ENCODE measurements at regions not wholly inside any gene's neighbourhood (a gene's known extent, or its start where the extent isn't known, plus 50 kb on each side); places are given as distances from the start of the nearest gene placed in this dataset.

DNA sequence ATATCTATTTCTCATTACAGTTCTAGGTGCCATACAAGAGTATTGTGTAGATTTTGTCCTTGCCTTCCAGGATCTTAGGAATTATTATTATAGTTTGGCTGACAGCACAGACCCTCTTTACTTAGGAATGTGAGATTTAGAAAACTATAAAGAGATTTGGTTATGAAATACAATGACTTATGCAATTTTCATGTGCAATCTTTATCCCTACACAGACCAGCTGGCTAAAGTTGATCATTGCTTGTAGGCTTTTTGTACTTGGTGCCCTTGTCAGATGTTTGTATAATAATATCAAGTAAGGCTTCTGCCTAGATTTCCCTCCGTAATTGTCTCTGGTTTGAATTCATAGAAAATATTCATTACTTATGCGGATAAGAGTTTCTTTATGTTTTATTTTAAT is 174.5 kb upstream of the GAP43 start:
- Histone ChIP-seq H3K36me3 (ENCODE audit: control insufficient read depth, insufficient read depth, low read length) (no peaks in the 10 kb centered on the region), H3K9me3 (ENCODE audit: control insufficient read depth, low read length) (no peaks in the 10 kb centered on the region), H3K27ac (ENCODE audit: low read depth, low read length, severe bottlenecking) (no peak overlapping the region), H3K4me3 (ENCODE audit: extremely low read depth, insufficient read depth, low read length, poor library complexity, severe bottlenecking) (no peak overlapping the region), H3K4me1 (ENCODE audit: control insufficient read depth, insufficient read depth, low read length, poor library complexity, severe bottlenecking) (no peaks in the 10 kb centered on the region)
- WGBS, 2 experiments (ENCODE audit: insufficient coverage in 2 of 2): 60% methylated on average over 1 of the region's 2 CpGs; no CpG with 5 or more reads in 1 of the 2 experiments

DNA sequence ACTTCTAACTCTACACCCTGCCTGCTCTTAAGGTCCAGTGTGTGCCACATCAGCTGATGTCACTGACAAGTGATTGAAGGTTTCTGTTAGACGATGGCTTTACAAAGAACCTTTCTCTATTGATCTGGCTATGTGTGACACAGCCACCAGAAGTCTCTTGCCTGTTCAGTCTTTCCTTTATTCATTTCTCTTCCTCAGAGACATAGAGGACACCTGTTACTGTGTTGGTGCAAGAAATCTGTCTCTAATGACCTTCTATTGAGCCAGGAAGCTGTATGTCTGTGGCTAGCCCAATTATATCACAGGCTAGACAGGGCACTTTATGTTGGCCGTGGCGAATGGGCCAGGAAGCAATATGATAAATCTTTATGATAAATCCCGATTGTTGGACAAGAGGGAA is 173.3 kb upstream of the GAP43 start:
- 80% methylated on average over 1 of the region's 4 CpGs; no CpG with 5 or more reads in 1 of the 2 experiments for WGBS, 2 experiments (ENCODE audit: insufficient coverage in 2 of 2)
- no peaks in the 10 kb centered on the region for H3K9me3 ChIP-seq (ENCODE audit: control insufficient read depth, low read length)
- no peaks in the 10 kb centered on the region for H3K4me1 ChIP-seq (ENCODE audit: control insufficient read depth, insufficient read depth, low read length, poor library complexity, severe bottlenecking)
- no peak overlapping the region for H3K4me3 ChIP-seq (ENCODE audit: extremely low read depth, insufficient read depth, low read length, poor library complexity, severe bottlenecking)
- H3K27ac ChIP-seq (ENCODE audit: low read depth, low read length, severe bottlenecking): no peak overlapping the region
- no peaks in the 10 kb centered on the region for H3K36me3 ChIP-seq (ENCODE audit: control insufficient read depth, insufficient read depth, low read length)

DNA sequence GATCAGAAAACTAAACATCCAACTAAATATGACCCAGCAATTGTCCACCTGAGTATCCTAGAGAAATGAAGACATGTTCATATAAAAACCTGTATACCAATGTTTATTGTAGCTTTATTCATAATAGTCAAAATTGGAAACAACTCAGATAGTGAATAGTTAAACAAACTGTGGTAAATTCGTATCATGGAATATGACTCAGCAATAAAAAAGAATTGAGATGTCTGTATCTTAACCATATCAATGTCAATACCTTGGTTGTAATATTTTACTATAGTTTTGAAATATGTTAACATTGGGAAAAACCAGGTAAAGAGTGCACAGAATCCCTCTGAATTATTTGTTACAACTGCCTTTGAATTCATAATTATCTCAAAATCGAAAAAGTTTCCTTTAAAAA is 159.3 kb upstream of the GAP43 start:
- no peak overlapping the region for H3K27ac ChIP-seq (ENCODE audit: low read depth, low read length, severe bottlenecking)
- H3K9me3 ChIP-seq (ENCODE audit: control insufficient read depth, low read length): peaks cover 6% of the 10 kb centered on the region
- H3K36me3 ChIP-seq (ENCODE audit: control insufficient read depth, insufficient read depth, low read length): no peaks in the 10 kb centered on the region
- no peak overlapping the region for H3K4me3 ChIP-seq (ENCODE audit: extremely low read depth, insufficient read depth, low read length, poor library complexity, severe bottlenecking)
- H3K4me1 ChIP-seq (ENCODE audit: control insufficient read depth, insufficient read depth, low read length, poor library complexity, severe bottlenecking): no peaks in the 10 kb centered on the region
- no CpG with 5 or more reads among the region's 2 CpGs for WGBS, 2 experiments (ENCODE audit: insufficient coverage in 2 of 2)

DNA sequence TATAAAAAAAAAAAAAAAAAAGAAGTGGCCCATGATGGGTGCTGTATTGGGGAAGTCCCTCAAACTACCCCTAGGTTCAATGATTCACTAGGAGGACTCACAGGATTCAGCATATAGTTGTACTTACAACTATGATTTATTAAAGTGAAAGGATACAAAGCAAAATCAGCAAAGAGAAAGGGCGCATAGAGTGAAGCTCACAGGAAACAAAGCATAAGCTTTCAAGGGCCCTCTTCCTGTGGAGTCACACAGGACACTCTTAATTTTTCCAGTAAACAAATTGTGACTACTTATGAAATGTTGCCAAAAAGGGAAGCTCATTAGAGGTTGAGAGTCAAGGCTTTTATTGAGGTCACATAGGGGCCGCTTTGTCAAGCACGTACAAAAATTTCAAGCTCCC is 153.7 kb upstream of the GAP43 start:
- no peaks in the 10 kb centered on the region for H3K9me3 ChIP-seq (ENCODE audit: control insufficient read depth, low read length)
- H3K27ac ChIP-seq (ENCODE audit: low read depth, low read length, severe bottlenecking): no peak overlapping the region
- H3K36me3 ChIP-seq (ENCODE audit: control insufficient read depth, insufficient read depth, low read length): no peaks in the 10 kb centered on the region
- WGBS, 2 experiments (ENCODE audit: insufficient coverage in 2 of 2): no CpG with 5 or more reads among the region's 3 CpGs
- no peaks in the 10 kb centered on the region for H3K4me1 ChIP-seq (ENCODE audit: control insufficient read depth, insufficient read depth, low read length, poor library complexity, severe bottlenecking)
- H3K4me3 ChIP-seq (ENCODE audit: extremely low read depth, insufficient read depth, low read length, poor library complexity, severe bottlenecking): no peak overlapping the region

DNA sequence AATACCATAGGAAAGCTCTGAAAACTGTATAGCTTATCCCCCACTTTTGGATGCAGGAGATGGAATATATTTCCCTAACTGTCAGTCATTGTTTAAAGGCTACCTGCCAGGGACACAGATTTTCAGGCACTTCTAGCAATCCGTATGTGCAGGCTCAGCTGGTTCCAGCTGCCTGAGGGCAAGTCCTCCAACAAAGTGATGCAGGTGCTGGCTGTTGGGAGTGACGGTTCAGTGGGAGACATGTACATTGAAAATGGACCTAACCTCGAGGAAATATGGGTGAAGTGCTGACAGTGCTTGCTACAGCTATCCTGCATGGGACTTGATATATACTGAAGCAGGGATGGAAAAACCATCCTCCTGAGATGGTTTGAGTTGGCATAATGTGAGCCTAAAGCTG is 153.1 kb upstream of the GAP43 start:
- 84 to 87% methylated on average over 3 of the region's 3 CpGs for WGBS, 2 experiments (ENCODE audit: insufficient coverage in 2 of 2)
- H3K4me1 ChIP-seq (ENCODE audit: control insufficient read depth, insufficient read depth, low read length, poor library complexity, severe bottlenecking): no peaks in the 10 kb centered on the region
- no peak overlapping the region for H3K4me3 ChIP-seq (ENCODE audit: extremely low read depth, insufficient read depth, low read length, poor library complexity, severe bottlenecking)
- no peaks in the 10 kb centered on the region for H3K9me3 ChIP-seq (ENCODE audit: control insufficient read depth, low read length)
- H3K27ac ChIP-seq (ENCODE audit: low read depth, low read length, severe bottlenecking): no peak overlapping the region
- no peaks in the 10 kb centered on the region for H3K36me3 ChIP-seq (ENCODE audit: control insufficient read depth, insufficient read depth, low read length)

DNA sequence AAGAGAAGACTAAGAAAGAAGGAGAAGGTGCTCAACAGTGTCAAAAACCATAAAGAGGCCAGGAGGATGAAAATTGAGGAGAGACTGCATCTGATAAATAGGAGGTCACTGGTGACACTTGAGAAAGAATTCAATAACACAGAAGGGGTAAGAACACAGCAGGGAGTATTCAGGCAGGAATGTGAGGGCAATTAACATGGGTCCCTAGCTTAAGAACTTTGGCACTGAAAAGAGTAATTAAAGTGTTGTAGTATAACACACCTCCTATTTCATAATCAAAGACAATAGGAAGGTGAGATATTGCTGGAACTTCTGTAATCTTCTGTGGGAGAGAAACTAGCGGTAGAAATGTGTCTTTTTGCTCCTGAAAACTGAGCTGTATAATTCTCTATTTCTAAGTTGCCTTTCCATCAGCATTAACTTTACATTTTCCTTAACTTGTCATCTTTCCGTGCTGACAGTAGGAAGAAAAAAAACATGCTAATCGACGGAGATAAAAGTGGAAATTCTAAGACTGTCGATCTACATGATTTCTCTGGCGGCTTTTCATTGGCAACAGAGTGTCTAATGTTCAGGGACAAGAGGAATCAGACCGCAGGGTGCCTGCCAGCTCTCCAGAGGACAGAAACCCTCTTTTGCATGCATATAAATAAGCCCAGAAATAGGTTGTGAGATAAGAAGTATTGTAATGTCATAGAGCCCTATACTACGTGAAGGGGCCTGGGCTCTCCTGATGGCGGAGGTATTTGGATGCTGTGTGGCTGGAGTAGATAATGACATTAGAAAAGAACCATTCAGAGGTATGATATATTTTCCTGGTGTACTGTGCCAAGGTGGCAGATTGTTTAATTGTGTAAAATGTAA is 147.9 kb upstream of the GAP43 start:
- H3K36me3 ChIP-seq (ENCODE audit: control insufficient read depth, insufficient read depth, low read length): no peaks in the 10 kb centered on the region
- no peak overlapping the region for H3K27ac ChIP-seq (ENCODE audit: low read depth, low read length, severe bottlenecking)
- H3K9me3 ChIP-seq (ENCODE audit: control insufficient read depth, low read length): no peaks in the 10 kb centered on the region
- H3K4me1 ChIP-seq (ENCODE audit: control insufficient read depth, insufficient read depth, low read length, poor library complexity, severe bottlenecking): no peaks in the 10 kb centered on the region
- 42 to 61% methylated on average over 6 to 7 of the region's 9 CpGs for WGBS, 2 experiments (ENCODE audit: insufficient coverage in 2 of 2)
- no peak overlapping the region for H3K4me3 ChIP-seq (ENCODE audit: extremely low read depth, insufficient read depth, low read length, poor library complexity, severe bottlenecking)

DNA sequence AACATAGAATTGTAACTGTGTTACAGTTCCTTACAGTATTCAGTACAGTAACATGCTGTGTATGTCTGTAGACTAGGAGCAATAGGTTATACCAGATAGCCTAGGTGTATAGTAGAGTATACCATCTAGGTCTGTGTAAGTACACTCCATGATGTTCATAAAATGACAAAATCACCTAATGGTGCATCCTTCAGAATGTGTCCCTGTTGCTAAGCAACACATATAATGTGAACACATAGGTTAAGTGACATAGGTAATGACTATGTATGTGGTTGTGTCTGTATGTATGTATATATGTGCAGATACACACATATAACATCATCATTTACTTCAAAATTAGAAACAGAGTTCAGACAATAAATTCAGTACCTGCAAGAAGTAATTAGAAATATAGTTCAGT is 146.8 kb upstream of the GAP43 start:
- Histone ChIP-seq H3K27ac (ENCODE audit: low read depth, low read length, severe bottlenecking) (no peak overlapping the region), H3K9me3 (ENCODE audit: control insufficient read depth, low read length) (no peaks in the 10 kb centered on the region), H3K4me1 (ENCODE audit: control insufficient read depth, insufficient read depth, low read length, poor library complexity, severe bottlenecking) (no peaks in the 10 kb centered on the region), H3K36me3 (ENCODE audit: control insufficient read depth, insufficient read depth, low read length) (no peaks in the 10 kb centered on the region), H3K4me3 (ENCODE audit: extremely low read depth, insufficient read depth, low read length, poor library complexity, severe bottlenecking) (no peak overlapping the region)

DNA sequence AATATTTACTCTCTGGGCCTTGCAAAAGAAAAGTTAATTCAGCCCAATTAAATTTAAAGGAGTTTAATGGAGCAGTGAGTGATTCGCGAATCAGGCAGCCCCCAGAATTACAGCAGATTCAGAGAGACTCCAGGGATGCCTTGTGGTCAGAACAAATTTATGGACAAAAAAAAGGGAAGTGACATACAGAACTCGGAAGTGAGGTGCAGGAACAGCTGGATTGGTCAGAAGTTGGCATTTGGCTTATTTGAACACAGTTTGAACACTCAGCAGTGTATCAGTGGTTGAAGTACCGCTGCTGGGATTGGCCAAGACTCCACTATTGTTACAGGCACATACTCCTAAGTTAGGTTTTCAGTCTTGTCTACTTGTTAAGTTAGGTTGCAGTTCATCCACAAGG is 145.0 kb upstream of the GAP43 start:
- H3K36me3 ChIP-seq (ENCODE audit: control insufficient read depth, insufficient read depth, low read length): no peaks in the 10 kb centered on the region
- 94 to 98% methylated on average over 3 to 4 of the region's 4 CpGs for WGBS, 2 experiments (ENCODE audit: insufficient coverage in 2 of 2)

DNA sequence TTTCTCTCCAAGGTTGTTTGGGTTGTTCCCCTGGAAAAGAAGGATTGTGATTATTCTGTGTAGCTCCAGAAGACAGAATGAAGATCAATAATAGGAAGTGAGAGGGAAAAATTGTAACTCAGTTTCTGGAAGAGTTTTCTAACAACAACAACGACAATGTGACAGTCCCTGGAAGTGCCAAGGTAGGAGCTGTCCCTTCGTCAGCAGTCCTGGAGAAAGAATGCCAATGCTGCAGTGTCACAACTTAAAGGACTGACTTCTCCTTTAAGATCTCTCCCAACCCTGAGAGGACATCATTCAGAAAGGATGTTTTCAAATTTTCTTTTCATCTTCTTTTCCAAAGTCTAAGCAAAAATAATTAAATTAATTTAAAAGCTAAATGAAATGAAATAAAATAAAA is 136.4 kb upstream of the GAP43 start:
- Histone ChIP-seq H3K4me3 (ENCODE audit: extremely low read depth, insufficient read depth, low read length, poor library complexity, severe bottlenecking) (no peak overlapping the region), H3K27ac (ENCODE audit: low read depth, low read length, severe bottlenecking) (no peak overlapping the region), H3K4me1 (ENCODE audit: control insufficient read depth, insufficient read depth, low read length, poor library complexity, severe bottlenecking) (no peaks in the 10 kb centered on the region), H3K9me3 (ENCODE audit: control insufficient read depth, low read length) (no peaks in the 10 kb centered on the region), H3K36me3 (ENCODE audit: control insufficient read depth, insufficient read depth, low read length) (no peaks in the 10 kb centered on the region)
- 66 to 72% methylated on average over 2 of the region's 2 CpGs for WGBS, 2 experiments (ENCODE audit: insufficient coverage in 2 of 2)

More for the DNA sequence above, 145.0 kb upstream of the GAP43 start:
- Histone ChIP-seq H3K27ac (ENCODE audit: low read depth, low read length, severe bottlenecking) (no peak overlapping the region), H3K4me1 (ENCODE audit: control insufficient read depth, insufficient read depth, low read length, poor library complexity, severe bottlenecking) (no peaks in the 10 kb centered on the region), H3K9me3 (ENCODE audit: control insufficient read depth, low read length) (no peaks in the 10 kb centered on the region), H3K4me3 (ENCODE audit: extremely low read depth, insufficient read depth, low read length, poor library complexity, severe bottlenecking) (no peak overlapping the region)

DNA sequence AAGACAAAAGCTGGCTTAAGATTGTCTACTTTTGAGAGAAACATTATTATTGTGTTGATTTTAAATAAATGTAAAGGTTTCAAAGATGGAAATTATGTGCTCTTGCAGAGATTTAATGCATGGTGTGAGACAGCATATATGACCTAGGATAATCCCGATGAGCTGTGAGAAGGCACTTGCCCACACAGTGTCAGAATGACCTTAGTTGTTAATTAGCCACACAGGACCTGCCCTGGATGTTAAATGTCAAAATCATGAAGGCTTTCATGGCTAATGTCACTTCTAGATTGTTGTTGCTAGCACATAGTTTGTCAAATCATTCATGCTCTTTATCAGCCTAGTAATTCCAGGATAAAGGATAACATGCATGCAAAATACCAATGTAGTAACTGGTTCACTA is 135.3 kb upstream of the GAP43 start:
- WGBS, 2 experiments (ENCODE audit: insufficient coverage in 2 of 2): 100% methylated on average over 1 of the region's 1 CpG
- no peaks in the 10 kb centered on the region for H3K36me3 ChIP-seq (ENCODE audit: control insufficient read depth, insufficient read depth, low read length)
- H3K4me3 ChIP-seq (ENCODE audit: extremely low read depth, insufficient read depth, low read length, poor library complexity, severe bottlenecking): no peak overlapping the region
- no peak overlapping the region for H3K27ac ChIP-seq (ENCODE audit: low read depth, low read length, severe bottlenecking)
- no peaks in the 10 kb centered on the region for H3K4me1 ChIP-seq (ENCODE audit: control insufficient read depth, insufficient read depth, low read length, poor library complexity, severe bottlenecking)
- H3K9me3 ChIP-seq (ENCODE audit: control insufficient read depth, low read length): no peaks in the 10 kb centered on the region

DNA sequence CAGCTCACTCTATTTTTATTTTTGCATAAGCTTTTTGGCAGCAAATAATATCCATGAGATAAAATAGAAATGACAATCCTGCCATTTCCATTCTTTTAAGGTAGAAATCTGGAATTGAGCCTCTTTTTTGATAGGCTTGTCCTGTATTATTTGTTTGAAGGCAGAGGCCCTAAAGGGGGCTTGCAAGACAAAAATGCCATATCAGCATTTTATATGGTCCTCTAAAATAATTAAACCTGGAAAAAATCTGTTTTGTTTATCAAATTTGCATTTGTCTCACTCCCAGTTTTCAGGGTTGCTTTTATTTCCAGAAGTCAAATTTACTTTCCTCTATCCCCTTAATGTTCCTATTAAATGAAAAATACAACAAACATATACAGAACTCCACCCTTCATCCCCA is 134.9 kb upstream of the GAP43 start:
- no peaks in the 10 kb centered on the region for H3K4me1 ChIP-seq (ENCODE audit: control insufficient read depth, insufficient read depth, low read length, poor library complexity, severe bottlenecking)
- H3K4me3 ChIP-seq (ENCODE audit: extremely low read depth, insufficient read depth, low read length, poor library complexity, severe bottlenecking): no peak overlapping the region
- H3K9me3 ChIP-seq (ENCODE audit: control insufficient read depth, low read length): no peaks in the 10 kb centered on the region
- no peaks in the 10 kb centered on the region for H3K36me3 ChIP-seq (ENCODE audit: control insufficient read depth, insufficient read depth, low read length)
- no peak overlapping the region for H3K27ac ChIP-seq (ENCODE audit: low read depth, low read length, severe bottlenecking)
